ENCODE measurements at regions not wholly inside any gene's neighbourhood (a gene's known extent, or its start where the extent isn't known, plus 50 kb on each side); places are given as distances from the start of the nearest gene placed in this dataset.
"Not testable (repeated sequence)": the region's sequence is repeated elsewhere in the genome, so short reads cannot be mapped to it uniquely, and the experiment has no call there.

GRCh38 chr17:27944546-27945332 is 51.6 kb upstream of the LYRM9 start:
- peak in 2 of 3 experiments; percentile 4 to 52 for DNase-seq

GRCh38 chr17:27945333-27945616 is 52.1 kb upstream of the LYRM9 start:
- DNase-seq = no peak

- DNase-seq = no peak
These were observed 52.8 kb upstream of the LYRM9 start for GRCh38 chr17:27945953-27946352.

GRCh38 chr17:27946513-27946912 is 53.3 kb upstream of the LYRM9 start:
- no peak for DNase-seq

GRCh38 chr17:27947005-27947406 is 53.8 kb upstream of the LYRM9 start:
- no peak for DNase-seq

GRCh38 chr17:27949304-27949703 is 56.1 kb upstream of the LYRM9 start:
- DNase-seq = no peak

GRCh38 chr17:27950225-27950624 is 57.1 kb upstream of the LYRM9 start:
- DNase-seq = not testable (repeated sequence)

GRCh38 chr17:27950995-27951394 is 57.8 kb upstream of the LYRM9 start:
- DNase-seq = no peak

- no peak for DNase-seq
These were observed 58.7 kb upstream of the LYRM9 start for GRCh38 chr17:27951872-27952271.

- no peak for DNase-seq
These were observed 59.2 kb upstream of the LYRM9 start for GRCh38 chr17:27952366-27952765.

GRCh38 chr17:27954548-27955495 is 61.7 kb upstream of the LYRM9 start:
- DNase-seq = peak in 1 of 3 experiments; percentile 16

GRCh38 chr17:27956601-27957445 is 63.7 kb upstream of the LYRM9 start:
- peak in 1 of 3 experiments; percentile 14 for DNase-seq

GRCh38 chr17:27957446-27957793 is 64.3 kb upstream of the LYRM9 start:
- DNase-seq = not testable (repeated sequence)

GRCh38 chr17:27958708-27959381 is 65.7 kb upstream of the LYRM9 start:
- peak in 1 of 3 experiments; percentile 21 for DNase-seq

GRCh38 chr17:27959382-27959709 is 66.2 kb upstream of the LYRM9 start:
- no peak for DNase-seq

GRCh38 chr17:27960183-27960849 is 67.2 kb upstream of the LYRM9 start:
- no peak for DNase-seq

- not testable (repeated sequence) for DNase-seq
These were observed 69.4 kb upstream of the LYRM9 start for GRCh38 chr17:27962581-27962980.

- no peak for DNase-seq
These were observed 72.1 kb upstream of the LYRM9 start for GRCh38 chr17:27965224-27965623.

GRCh38 chr17:27968206-27968732 is 74.2 kb upstream of the NLK start:
- DNase-seq = no peak

GRCh38 chr17:27970587-27970986 is 71.9 kb upstream of the NLK start:
- DNase-seq = no peak

- no peak for DNase-seq
These were observed 69.0 kb upstream of the NLK start for GRCh38 chr17:27973258-27974044.

Measured in NCI-H1417 (cell line).